Stomach smooth muscle (tissue), 2 donors: ENCODE measurements at regions not wholly inside any gene's neighbourhood (a gene's known extent, or its start where the extent isn't known, plus 50 kb on each side); places are given as distances from the start of the nearest gene placed in this dataset.

ENCODE experiments used
- H3K27ac ChIP-seq: one replicate; pipeline ENCODE4 v1.7.0; 2013; ENCODE audit warnings: mild to moderate bottlenecking, low read length, inconsistent platforms
- H3K27me3 ChIP-seq, 2 donors: one replicate each; pipeline ENCODE4 v1.7.0; 2013; ENCODE audit warnings: low read length in 2 of 2; ENCODE audit not compliant: insufficient read depth in 2 of 2, control insufficient read depth in 1 of 2
- H3K36me3 ChIP-seq, 2 donors: one replicate each; pipeline ENCODE4 v1.7.0; 2013; ENCODE audit warnings: low read length in 2 of 2; ENCODE audit not compliant: control insufficient read depth in 2 of 2, insufficient read depth in 2 of 2
- H3K4me1 ChIP-seq: one replicate; pipeline ENCODE4 v1.7.0; 2013; ENCODE audit warnings: low read length; ENCODE audit not compliant: control insufficient read depth, insufficient read depth
- H3K4me3 ChIP-seq, 2 donors: one replicate each; pipeline ENCODE4 v1.7.0; 2013; ENCODE audit warnings: low read length in 2 of 2
- H3K9ac ChIP-seq, 2 donors: one replicate each; pipeline ENCODE4 v1.7.0; 2013; ENCODE audit warnings: low read length in 2 of 2, mild to moderate bottlenecking in 1 of 2
- H3K9me3 ChIP-seq, 2 donors: one replicate each; pipeline ENCODE4 v1.7.0; 2013; ENCODE audit warnings: low read length in 2 of 2; ENCODE audit not compliant: control insufficient read depth in 2 of 2
- donor health status: healthy.
- donor health status: Pancreatic carcinoma.

DNA sequence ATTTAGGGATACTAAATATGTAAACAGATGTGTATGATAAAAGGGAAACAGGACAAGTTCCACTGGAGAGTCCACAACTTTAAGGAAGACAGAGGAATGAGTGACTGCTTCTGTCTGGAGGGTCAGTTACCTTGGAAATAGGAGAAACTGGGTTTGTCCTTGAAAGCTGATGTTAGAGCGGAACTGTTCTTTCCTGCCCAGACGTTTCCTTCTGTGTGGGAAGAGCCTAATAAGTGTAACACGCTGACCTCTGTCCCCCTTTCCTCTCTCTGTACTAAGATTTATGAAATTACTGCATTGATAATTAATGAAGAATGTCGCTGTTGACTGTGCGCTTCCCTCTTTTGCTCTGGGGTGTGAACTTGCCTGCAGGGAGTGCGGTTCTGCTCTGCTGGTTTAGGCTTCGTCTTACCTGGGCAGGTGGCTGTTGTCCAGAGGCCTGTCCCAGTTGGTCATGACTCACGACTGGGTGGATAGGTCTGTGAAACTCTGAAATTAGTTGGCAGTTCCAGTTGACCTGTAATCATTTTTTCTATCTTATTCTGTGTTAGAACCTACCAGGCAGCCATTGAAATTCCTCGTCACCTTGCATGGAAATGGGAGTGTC, 126.8 kb downstream of the MTRR start:
- peaks cover 0 to 2% of the 10 kb centered on the region in 2 donors for H3K27me3 ChIP-seq
- no peaks in the 10 kb centered on the region for H3K4me1 ChIP-seq
- no peaks in the 10 kb centered on the region for H3K9me3 ChIP-seq
- H3K4me3 ChIP-seq: no peak overlapping the region
- H3K36me3 ChIP-seq: no peaks in the 10 kb centered on the region
- no peak overlapping the region for H3K9ac ChIP-seq
- H3K27ac ChIP-seq: no peak overlapping the region

- H3K9ac ChIP-seq: no peak overlapping the region
- H3K4me1 ChIP-seq: no peaks in the 10 kb centered on the region
- no peak overlapping the region for H3K4me3 ChIP-seq
- H3K36me3 ChIP-seq: no peaks in the 10 kb centered on the region
- H3K27me3 ChIP-seq: no peaks in the 10 kb centered on the region
- no peaks in the 10 kb centered on the region for H3K9me3 ChIP-seq
- H3K27ac ChIP-seq: no peak overlapping the region
Measured at GRCh38 chr5:8005416-8005815, 136.5 kb downstream of the MTRR start.

DNA sequence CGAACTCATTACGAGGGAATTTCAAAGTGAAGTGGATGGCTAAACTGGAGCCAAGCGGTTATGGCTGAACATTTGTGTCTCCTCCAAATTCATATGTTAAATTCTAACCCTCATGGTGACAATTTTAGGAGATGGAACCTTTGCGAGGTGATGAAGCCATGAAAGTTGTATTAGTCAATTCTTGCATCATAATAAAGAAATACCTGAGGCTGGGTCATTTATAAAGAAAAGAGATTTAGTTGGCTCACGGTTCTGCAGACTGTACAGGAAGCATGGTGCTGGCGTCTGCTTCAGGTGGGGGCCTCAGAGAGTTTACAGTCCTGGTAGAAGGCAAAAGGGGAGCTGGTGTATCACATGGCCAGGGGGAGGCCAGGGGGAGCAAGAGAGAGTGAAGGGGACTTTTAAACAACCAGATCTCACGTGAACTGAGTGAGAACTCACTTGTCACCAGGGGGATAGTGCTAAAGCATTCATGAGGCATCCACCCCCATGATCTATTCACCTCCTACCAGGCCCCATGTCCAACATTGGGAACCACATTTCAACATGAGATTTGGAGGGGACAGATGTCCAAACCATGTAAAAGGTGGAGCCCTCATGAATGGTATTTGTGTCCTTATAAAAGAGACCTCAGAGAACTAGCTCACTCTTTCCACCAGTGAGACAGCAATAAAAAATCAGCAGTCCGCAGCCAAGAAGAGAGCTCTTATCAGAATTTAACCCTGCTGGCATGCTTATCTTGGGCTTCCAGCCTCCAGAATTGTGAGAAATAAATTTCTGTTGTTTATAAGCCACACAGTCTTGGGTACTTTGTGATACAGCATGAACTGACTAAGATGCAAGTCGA, 143.4 kb downstream of the MTRR start:
- H3K4me3 ChIP-seq: no peak overlapping the region
- H3K27ac ChIP-seq: no peak overlapping the region
- no peaks in the 10 kb centered on the region for H3K27me3 ChIP-seq
- no peaks in the 10 kb centered on the region for H3K4me1 ChIP-seq
- no peaks in the 10 kb centered on the region for H3K9me3 ChIP-seq
- H3K9ac ChIP-seq: no peak overlapping the region
- H3K36me3 ChIP-seq: no peaks in the 10 kb centered on the region

GRCh38 chr5:8013948-8014710, 145.2 kb downstream of the MTRR start:
- Histone ChIP-seq H3K4me1 (no peaks in the 10 kb centered on the region), H3K27me3 (no peaks in the 10 kb centered on the region), H3K9me3 (no peaks in the 10 kb centered on the region), H3K9ac (no peak overlapping the region), H3K27ac (no peak overlapping the region), H3K36me3 (no peaks in the 10 kb centered on the region), H3K4me3 (no peak overlapping the region)

GRCh38 chr5:8019719-8020218, 150.8 kb downstream of the MTRR start:
- no peaks in the 10 kb centered on the region for H3K4me1 ChIP-seq
- H3K27me3 ChIP-seq: no peaks in the 10 kb centered on the region
- no peaks in the 10 kb centered on the region for H3K9me3 ChIP-seq

DNA sequence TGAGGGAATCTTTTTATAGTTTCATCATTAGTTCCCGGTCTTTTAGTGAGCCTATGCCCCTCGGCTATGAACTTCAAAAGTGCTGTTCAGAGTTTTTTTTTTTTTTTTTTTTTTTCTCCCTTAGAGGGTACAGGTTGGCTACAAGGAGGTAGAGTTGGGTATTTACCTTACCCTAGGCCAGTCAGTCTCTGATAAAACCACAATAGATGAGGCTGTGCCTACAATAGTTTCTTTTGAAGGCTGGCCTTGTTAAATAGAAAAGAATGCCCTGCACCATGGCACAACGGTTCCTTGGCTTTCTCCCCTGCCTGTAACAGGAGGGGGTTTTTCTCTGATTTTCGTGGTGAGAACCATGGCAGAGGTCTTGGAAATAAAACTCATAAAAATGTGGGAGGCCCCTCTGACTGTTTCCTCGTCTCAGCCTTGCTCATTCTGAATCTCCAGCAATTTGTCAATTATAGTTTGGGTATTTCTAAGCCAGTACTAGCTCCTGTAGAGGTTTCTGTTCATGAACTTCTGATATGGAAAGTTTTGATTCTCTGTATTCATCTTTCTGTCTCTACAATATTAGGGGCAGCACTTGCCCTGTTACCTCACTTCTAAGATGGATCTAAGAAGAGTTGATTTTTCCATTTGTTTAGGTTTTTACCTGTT, 152.0 kb downstream of the MTRR start:
- H3K27me3 ChIP-seq: no peaks in the 10 kb centered on the region

More at GRCh38 chr5:8019719-8020218, 150.8 kb downstream of the MTRR start:
- no peak overlapping the region for H3K9ac ChIP-seq
- no peak overlapping the region for H3K27ac ChIP-seq
- no peaks in the 10 kb centered on the region for H3K36me3 ChIP-seq
- no peak overlapping the region for H3K4me3 ChIP-seq

GRCh38 chr5:8028243-8028642, 159.3 kb downstream of the MTRR start:
- no peak overlapping the region for H3K27ac ChIP-seq
- H3K9me3 ChIP-seq: no peaks in the 10 kb centered on the region
- no peaks in the 10 kb centered on the region for H3K36me3 ChIP-seq
- no peaks in the 10 kb centered on the region for H3K27me3 ChIP-seq
- no peak overlapping the region for H3K9ac ChIP-seq
- H3K4me1 ChIP-seq: no peaks in the 10 kb centered on the region
- H3K4me3 ChIP-seq: no peak overlapping the region

More for the DNA sequence above, 152.0 kb downstream of the MTRR start:
- H3K4me3 ChIP-seq: no peak overlapping the region
- no peaks in the 10 kb centered on the region for H3K9me3 ChIP-seq
- H3K9ac ChIP-seq: no peak overlapping the region
- no peaks in the 10 kb centered on the region for H3K4me1 ChIP-seq
- H3K27ac ChIP-seq: no peak overlapping the region
- H3K36me3 ChIP-seq: no peaks in the 10 kb centered on the region

DNA sequence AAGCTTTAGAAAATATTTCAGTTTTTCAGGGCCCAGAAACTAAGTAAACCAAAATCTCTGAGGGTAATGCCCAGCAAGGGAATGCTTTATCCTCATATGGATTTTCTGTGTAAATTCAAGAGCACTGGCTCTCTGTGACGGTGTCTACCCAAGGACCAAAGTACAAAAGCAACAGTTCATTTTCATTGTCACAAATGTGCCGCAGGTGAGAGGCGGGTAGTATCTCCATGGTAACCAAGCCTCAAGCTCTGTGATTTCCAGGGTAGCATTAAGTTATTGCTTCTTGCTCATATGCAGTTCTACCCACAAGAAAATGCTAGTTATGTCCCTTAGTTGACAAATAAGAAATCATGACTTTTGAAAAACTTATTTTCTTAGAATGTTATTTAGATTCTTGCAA, 164.3 kb downstream of the MTRR start:
- Histone ChIP-seq H3K9me3 (no peaks in the 10 kb centered on the region), H3K4me3 (no peak overlapping the region), H3K27ac (no peak overlapping the region), H3K36me3 (no peaks in the 10 kb centered on the region), H3K4me1 (no peaks in the 10 kb centered on the region), H3K27me3 (no peaks in the 10 kb centered on the region), H3K9ac (no peak overlapping the region)

DNA sequence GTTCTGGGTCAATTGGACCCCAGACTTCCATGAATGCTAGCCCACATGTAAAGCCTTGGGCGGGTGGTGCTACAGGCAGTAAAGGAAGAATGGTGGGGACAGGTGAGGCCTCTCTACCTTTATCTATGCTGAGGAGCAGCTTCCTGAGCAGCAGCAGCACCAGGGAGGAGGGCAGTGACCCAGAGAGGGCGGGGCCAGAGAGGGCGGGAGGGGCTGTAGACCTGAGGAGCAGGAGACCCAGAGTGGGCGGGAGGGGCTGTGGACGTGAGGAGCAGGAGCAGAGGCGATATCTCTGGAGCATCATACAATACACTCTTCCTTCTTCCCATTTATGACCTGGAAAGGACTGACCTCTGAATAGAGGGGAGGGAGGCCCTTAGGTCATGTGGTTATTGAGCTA, 165.9 kb downstream of the MTRR start:
- no peaks in the 10 kb centered on the region for H3K9me3 ChIP-seq
- H3K27ac ChIP-seq: no peak overlapping the region
- no peak overlapping the region for H3K4me3 ChIP-seq
- no peaks in the 10 kb centered on the region for H3K27me3 ChIP-seq
- no peak overlapping the region for H3K9ac ChIP-seq
- H3K36me3 ChIP-seq: no peaks in the 10 kb centered on the region
- H3K4me1 ChIP-seq: no peaks in the 10 kb centered on the region

DNA sequence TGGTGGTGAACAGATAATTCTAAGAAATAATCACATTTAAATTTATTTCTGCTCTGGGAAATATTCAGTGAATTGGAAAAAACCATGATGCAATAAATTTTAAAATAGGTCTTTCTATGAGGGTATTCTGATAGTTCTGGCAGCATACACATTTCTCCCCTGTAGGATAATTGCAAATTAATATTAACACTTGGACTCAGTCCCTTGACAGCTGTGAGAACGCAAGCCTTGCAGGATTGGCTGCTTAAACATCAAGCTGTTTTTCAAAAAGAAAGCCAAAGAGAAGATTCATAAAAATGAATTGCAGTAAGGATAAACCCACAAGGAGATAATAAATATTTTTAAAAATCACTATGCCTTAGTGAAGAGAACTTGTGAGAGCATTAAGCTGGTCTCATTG, 180.0 kb downstream of the MTRR start:
- Histone ChIP-seq H3K27ac (no peak overlapping the region), H3K27me3 (no peaks in the 10 kb centered on the region), H3K9ac (no peak overlapping the region), H3K9me3 (peaks cover 0 to 2% of the 10 kb centered on the region in 2 donors), H3K4me3 (no peak overlapping the region), H3K4me1 (no peaks in the 10 kb centered on the region), H3K36me3 (no peaks in the 10 kb centered on the region)
